ENCODE measurements at regions not wholly inside any gene's neighbourhood (a gene's known extent, or its start where the extent isn't known, plus 50 kb on each side); places are given as distances from the start of the nearest gene placed in this dataset.

GRCh38 chr10:89846281-89846630, 144.9 kb downstream of the KIF20B start (continued):
- no peak for TF ChIP-seq REST (IDR thresholded peaks at IDR 0.05)
- TF ChIP-seq HDAC2 (IDR thresholded peaks at IDR 0.05), result no peak
- TF ChIP-seq FOXS1 (CRISPR knock-in tag; IDR thresholded peaks at IDR 0.05), result no peak
- TF ChIP-seq ZNF302 (CRISPR knock-in tag; IDR thresholded peaks at IDR 0.05), result no peak
- no peak for TF ChIP-seq NFE2L2 (conservative IDR thresholded peaks at IDR 0.05; ENCODE audit: low read length)
- no peak for TF ChIP-seq MAFK (IDR thresholded peaks at IDR 0.05; ENCODE audit: partially characterized antibody)
- no peak for TF ChIP-seq ZC3H11A (IDR thresholded peaks at IDR 0.05)
- no peak for TF ChIP-seq ZFP36 (IDR thresholded peaks at IDR 0.05; ENCODE audit: borderline replicate concordance, partially characterized antibody)

- Histone ChIP-seq H3K4me1 (no peaks in the 10 kb centered on the region), H3K27ac (no peak overlapping the region), H3K4me2 (no peak overlapping the region), H3K4me3 (no peak overlapping the region), H3K9me3 (no peaks in the 10 kb centered on the region)
- no peak for ATAC-seq
- POLR2A ChIA-PET, result no interaction called here
- CTCF ChIA-PET, result interaction anchor here (1.0 kb wide), 1 partner anchor 17 kb away, joined by 3 read pairs; no protein-coding TSS in a partner anchor
- no peak for FAIRE-seq
- TF ChIP-seq POLR2A (IDR thresholded peaks at IDR 0.05; ENCODE audit: low read length) (no peak), FOSL2 (IDR thresholded peaks at IDR 0.05) (no peak), FOSL2 (CRISPR knock-in tag; IDR thresholded peaks at IDR 0.05) (no peak), HOXB5 (CRISPR knock-in tag; IDR thresholded peaks at IDR 0.05) (no peak), EHMT2 (IDR thresholded peaks at IDR 0.05; ENCODE audit: low read depth) (no peak), SMC3 (IDR thresholded peaks at IDR 0.05) (no peak), NFE2L2 (conservative IDR thresholded peaks at IDR 0.05; ENCODE audit: low read length) (no peak), ESRRA (IDR thresholded peaks at IDR 0.05; ENCODE audit: borderline replicate concordance, low read length) (no peak)
- TF ChIP-seq, protein P1, sequence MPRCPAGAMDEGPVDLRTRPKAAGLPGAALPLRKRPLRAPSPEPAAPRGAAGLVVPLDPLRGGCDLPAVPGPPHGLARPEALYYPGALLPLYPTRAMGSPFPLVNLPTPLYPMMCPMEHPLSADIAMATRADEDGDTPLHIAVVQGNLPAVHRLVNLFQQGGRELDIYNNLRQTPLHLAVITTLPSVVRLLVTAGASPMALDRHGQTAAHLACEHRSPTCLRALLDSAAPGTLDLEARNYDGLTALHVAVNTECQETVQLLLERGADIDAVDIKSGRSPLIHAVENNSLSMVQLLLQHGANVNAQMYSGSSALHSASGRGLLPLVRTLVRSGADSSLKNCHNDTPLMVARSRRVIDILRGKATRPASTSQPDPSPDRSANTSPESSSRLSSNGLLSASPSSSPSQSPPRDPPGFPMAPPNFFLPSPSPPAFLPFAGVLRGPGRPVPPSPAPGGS (IDR thresholded peaks at IDR 0.05), result no peak
- DNase-seq (ENCODE audit: low read depth in 1 of 2, low spot score in 1 of 2), result no peak
- WGBS (ENCODE audit: missing lambda C conversion rate), result 13% methylated on average over 1 of the region's 1 CpG
Measured at GRCh38 chr10:89846786-89847185, 145.4 kb downstream of the KIF20B start.

GRCh38 chr10:89852872-89853271, 151.5 kb downstream of the KIF20B start:
- no peaks in the 10 kb centered on the region for H3K4me1 ChIP-seq
- WGBS (ENCODE audit: missing lambda C conversion rate), result 50% methylated on average over 5 of the region's 5 CpGs
- FAIRE-seq, result no peak
- no peak for DNase-seq (ENCODE audit: low read depth in 1 of 2, low spot score in 1 of 2)
- no peak overlapping the region for H3K4me2 ChIP-seq
- POLR2A ChIA-PET, result no interaction called here
- no peak for TF ChIP-seq FOSL2 (IDR thresholded peaks at IDR 0.05)
- no peak for TF ChIP-seq FOSL2 (CRISPR knock-in tag; IDR thresholded peaks at IDR 0.05)
- no peak for TF ChIP-seq MAFK (IDR thresholded peaks at IDR 0.05; ENCODE audit: partially characterized antibody)
- no peak for TF ChIP-seq NR3C1 (IDR thresholded peaks at IDR 0.05)
- no peak for TF ChIP-seq MAZ (IDR thresholded peaks at IDR 0.05; ENCODE audit: borderline replicate concordance, low read depth, low read length)
- TF ChIP-seq MAX (IDR thresholded peaks at IDR 0.05), result no peak
- TF ChIP-seq FOSB (CRISPR knock-in tag; IDR thresholded peaks at IDR 0.05), result no peak
- TF ChIP-seq EHF (CRISPR knock-in tag; IDR thresholded peaks at IDR 0.05), result no peak
- TF ChIP-seq EHMT2 (IDR thresholded peaks at IDR 0.05; ENCODE audit: low read depth), result no peak
- TF ChIP-seq POLR2A (IDR thresholded peaks at IDR 0.05; ENCODE audit: low read length), result no peak
- no peak for TF ChIP-seq ZNF302 (CRISPR knock-in tag; IDR thresholded peaks at IDR 0.05)
- peak in 1 of 2 experiments; percentile 57; a peak in 2 of 6 replicates for ATAC-seq
- no peak overlapping the region for H3K4me3 ChIP-seq
- H3K27ac ChIP-seq, result no peak overlapping the region
- CTCF ChIA-PET, result interaction anchor here (1.1 kb wide), 1 partner anchor 8 kb away, joined by 3 read pairs; no protein-coding TSS in a partner anchor
- no peaks in the 10 kb centered on the region for H3K9me3 ChIP-seq
